ENCODE measurements at regions not wholly inside any gene's neighbourhood (a gene's known extent, or its start where the extent isn't known, plus 50 kb on each side); places are given as distances from the start of the nearest gene placed in this dataset.

DNA sequence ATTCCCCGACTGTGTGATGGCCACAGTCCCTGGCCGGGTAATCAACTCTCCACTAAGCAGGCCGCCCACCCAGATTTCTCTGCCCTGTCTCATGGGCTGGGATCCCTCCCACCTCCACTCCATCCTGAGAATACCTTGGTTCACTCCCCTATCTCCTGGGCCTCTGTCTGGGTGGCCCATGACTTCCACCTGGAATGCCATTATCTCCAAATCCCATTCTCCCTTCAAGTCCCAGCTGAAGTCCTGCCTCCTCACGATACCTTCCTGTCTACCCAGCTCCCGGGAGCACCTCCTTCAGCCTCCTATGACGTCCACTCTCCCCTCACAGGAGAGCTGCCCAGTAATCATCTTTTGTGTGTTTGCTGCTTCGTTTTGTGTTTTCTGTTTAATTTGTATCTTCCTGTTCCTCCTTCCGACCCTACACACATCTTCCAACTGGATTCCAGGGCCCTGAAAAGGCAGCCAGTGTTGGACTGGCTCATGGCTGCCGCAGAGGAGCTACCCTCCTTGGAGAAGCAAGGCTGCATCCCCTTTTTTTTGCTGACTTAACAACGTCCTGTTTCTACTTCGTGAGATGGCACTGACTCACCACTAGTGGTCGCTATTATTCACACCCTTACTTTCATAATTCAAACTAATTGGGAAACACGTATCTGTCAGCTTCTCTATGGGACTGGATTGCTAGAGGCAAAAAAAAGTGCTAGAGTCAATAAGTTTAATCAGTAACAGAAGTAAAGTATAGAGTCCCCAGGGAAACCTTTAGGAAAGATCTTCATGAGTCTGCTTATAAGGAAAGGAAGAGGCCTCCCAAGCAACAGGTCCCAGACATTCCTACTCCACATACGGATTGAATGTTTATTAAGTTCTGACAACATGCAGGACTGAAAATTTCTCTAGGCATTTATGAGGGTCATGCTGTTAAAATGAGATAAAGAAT is 171.9 kb upstream of the GATA6 start:
- DNase-seq, result no peak

DNA sequence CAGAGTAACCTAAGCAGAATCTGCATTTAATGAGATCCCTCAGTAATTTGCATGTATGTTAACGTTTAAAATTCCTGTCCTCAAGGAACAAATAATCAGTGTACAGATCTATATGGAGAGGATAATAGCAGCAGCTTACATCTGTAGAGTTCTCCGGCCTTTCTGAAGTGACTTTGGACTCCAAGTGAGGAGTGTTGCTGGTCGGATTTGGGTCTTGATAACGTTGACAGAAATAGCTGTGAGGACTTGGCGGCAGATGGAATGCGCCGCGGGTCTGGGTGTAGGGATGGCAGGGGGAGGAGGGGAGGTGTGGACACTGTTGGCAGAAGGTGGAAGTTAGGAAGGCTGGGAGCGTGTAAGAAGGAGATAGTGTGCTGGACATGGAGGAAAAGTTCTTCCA is 170.9 kb upstream of the GATA6 start:
- no peak for DNase-seq

DNA sequence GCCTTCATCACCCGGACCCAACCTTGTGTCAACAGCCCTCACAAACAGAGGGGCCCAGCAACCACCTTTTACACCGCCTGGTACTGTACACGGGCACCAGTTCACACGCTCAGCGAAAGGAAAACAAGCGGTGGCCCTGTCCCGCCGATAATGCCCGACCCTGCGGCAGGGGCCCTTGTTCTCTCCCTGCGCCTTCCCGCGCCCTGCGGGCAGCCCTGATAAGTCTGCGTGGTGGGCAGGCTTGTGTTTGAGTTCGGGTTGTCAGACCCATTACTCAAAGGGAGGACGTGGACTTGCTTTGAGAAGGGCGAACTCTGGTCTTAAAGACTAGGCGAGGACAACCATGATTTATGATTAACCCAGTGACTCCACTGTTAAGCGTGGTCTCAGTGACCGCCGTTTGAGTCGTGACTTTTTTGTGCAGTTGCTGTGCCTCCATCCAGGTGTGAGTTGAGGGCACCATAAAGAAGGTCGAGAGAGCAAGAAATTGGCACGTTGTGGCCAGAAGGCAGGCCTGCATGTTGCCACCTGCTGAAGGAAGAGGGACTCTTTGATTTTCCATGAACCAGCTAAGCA is 167.4 kb upstream of the GATA6 start:
- DNase-seq, result no peak

DNA sequence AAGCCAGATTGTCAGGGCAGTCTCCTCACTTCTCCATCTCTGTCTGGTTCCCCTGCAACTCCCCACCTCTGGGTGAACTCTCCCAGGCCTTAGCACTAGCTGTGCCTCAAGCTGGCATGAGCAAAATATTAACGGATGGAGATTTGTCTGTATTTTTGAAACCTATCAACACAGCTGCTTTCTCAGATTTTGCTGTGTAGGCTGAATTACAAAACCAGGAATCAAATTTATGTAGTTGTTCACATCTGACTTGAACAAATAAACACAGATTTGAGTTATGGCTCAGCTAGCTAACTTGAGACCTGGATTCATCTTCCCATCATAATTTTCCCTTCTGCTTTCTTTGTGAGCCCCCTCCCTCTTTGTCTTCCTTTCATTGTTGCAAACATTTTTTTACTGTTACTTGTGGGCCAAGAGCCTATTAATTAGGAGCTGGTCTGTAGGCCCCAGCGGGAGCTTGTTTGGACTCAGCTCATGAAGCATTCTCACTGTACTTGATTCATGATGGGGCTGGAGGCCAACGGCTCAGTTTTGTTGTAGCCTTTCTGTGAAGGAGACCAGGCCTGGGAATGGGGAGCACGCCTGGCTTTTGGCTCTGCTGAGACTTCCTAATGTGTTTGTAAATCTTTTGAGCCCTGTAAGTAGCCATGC is 164.1 kb upstream of the GATA6 start:
- DNase-seq, result no peak

DNA sequence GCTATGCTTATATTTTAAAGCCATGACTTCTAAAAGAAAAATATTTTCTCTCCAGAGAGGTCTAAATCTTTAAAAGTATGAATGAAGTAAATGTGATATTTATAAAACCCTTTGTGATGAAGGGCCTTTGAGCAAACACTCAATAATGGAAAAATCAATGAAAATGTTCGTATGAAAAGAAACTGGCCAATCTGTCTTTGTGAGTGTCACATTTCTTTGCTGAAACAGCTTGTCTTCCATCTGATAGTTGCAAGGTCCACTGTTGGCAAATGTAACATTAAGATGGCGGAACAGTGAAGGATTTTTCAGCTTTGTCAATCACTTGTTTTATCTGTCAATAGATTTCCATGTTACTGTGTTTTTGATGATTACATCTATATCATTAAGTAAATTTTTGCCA is 162.9 kb upstream of the GATA6 start:
- no peak for DNase-seq

DNA sequence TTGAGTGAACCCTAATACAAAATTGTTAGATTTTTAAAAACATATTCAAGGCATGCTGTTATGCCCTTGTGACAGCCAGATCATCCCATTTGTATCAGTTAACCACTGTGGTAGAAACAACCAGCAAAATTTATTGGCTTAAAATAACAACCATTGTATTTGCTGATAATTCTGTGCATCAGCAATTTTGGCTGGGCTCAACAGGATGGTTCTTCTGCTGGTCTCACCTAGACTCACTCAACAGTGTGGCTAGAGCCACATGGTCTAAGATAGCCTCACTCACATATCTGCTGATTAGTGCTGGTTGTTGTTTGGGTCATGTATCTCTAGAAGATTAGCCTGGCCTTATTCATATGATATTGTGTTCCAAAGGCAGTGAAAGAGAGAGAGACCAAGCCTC is 160.1 kb upstream of the GATA6 start:
- no peak for DNase-seq

DNA sequence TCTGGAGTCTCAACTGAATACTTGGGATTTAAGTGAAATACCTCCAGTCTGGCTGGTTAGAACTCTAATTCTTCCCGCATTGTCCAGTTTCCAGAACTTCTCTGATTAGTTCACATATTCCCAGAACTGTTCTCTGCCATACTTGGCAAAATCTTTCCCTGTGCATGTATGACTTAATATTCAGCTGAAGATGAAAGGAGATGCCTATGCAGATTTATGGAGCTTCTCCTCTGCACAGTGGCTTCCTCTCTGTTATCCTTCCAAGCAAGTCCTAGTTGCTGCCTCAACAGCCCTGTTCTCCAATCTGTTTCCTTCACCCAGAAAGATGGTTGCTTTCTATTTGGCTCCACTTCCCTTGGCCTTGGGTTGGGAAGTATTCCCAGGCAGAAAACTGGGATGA is 155.4 kb upstream of the GATA6 start:
- DNase-seq, result no peak

DNA sequence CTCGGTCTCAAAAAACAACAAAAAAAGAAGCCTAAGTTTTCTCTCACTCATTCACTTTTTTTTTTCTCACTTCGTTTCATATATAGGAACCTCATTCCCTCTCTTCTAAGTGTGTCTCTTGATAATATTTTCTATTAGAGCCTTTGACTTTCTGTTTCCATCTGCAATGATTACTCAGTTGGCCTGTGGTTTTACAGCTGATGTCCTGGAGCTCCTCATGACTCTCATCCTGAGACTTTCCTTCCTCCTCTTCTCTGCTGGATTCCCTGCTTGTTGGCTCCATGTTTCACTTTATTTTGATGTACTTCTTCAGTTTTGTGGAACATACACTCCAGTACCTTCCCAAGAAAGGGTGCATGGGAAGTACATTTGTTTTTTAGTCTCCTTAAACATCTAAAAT is 154.2 kb upstream of the GATA6 start:
- DNase-seq, result no peak

DNA sequence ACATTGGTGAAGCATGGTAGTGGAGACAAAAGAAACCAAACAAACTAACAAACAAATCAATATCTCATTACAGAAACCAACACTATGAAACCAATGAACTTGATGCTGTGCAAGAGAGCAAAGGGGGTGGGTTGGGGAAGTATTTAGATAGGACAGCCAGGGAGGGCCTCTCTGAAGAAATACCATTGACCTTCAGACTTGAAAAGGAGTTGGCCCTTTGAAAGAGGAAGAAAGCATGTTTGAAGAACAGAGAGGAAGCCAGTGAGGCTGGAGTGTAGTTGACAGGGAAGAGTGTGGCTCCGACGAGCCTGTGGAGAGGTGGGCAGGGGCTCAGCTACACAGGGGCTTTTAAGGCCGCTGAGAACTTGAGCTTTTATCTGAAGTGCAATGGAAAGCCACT is 151.0 kb upstream of the GATA6 start:
- DNase-seq, result no peak

DNA sequence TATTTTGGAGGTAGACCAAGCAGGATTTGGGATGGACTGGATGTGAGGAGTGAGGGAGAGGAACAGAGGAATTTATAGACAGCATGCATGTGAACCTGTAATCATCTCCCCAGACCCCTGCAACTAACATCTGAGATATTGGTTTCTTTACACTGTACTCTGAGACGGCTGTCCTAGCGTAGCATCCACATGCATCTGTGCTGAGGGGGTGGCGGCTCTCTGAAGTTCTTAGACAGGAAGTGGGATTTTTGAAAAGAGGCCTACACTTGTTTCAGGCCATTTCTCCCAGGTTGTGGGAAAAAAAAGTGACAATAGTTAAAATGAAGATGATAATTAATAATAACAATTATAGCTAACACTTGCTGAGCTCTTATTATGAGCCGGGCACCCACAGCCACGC is 150.2 kb upstream of the GATA6 start:
- DNase-seq, result no peak

DNA sequence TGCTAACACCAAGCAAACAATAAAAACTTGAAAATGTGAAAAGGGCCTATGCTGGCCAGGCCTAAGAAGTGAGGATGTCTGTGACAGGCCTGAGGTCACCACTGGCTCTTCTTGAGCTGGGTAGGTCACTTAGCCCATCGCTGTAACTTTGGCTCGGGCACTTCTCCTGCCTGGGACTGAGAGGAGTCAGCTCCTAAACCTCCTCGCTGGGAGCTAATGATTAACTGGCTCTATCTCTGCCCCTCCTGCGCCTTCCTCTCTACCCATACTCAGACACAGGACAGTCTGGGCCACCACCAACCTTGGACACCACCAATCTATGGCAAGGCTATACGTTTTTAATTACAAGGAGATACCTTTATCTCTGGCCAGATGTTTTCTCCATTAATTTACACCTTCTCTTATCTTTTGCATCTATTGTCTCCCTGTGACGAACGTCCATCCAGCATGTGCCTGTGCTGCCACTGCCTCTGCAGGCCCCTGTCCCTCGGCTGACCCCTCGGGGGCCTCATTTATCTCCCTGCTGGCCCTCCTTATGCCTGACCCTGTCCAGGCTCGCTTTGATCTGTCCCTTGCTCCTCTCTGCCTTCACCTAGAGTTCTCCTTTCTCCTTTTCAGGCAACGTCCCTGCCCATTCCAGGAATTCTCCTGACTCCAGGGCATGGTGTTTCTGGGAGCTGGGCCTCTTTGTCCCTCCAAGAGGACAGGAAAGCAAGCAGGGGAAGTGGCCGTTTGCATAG is 149.1 kb upstream of the GATA6 start:
- DNase-seq, result no peak

DNA sequence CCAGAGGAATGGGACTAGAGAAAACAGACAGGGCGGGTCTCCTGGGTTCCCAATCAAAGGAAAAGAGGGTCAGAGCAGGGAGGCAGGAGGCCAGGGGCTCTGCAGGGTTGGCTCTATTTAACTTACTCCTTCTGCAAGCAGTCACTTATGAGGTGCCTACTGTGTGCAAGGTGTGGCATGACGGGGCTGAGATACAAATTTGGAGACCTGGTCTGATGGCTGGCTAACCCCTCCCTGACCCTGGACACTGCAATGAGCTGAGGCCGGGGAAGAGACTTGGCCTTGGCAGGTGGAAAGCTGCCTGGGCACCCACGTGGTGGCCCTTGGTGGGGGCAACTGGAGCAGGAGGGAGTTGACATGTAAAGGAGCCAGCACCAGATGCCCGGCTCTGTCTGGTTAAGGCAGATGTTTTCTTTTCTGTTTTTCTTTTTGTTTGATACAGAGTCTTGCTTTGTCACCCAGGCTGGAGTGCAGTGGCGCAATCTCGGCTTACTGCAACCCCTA is 148.5 kb upstream of the GATA6 start:
- no peak for DNase-seq

DNA sequence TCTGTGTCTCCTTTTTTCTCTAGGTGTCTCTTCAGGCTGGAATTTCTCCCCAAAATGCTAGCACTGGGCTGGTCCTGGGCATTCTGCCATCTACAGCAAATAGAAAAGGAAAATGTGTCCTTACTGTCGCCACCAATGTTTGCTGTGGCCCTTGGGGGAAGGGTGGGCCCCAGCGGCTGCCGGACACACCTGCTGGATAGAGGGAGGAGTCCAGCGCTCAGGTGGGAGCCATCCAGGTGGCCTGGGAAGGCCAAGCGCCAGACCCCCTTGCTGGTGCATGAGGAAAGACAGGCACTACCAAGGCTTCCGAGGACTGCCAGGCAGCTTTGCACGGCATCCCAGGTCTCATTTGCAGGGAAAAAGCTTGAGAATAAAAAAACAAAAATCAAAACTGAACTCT is 147.7 kb upstream of the GATA6 start:
- DNase-seq, result no peak

DNA sequence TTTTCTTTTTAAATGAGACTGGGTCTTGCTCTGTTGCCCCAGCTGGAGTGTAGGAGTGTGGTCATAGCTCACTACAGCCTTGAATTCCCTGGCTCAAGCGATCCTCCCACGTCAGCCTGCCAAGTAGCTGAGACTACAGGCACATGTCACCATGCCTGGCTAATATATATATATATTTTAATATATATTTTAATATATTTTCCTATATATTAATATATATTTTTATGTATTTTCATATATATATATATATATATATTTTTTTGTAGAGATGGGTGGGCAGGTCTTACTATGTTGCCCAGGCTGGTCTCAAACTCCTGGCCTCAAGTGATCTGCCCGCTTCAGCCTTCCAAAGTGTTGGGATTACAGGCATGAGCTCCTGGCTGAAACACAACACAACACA is 144.5 kb upstream of the GATA6 start:
- DNase-seq, result no peak

DNA sequence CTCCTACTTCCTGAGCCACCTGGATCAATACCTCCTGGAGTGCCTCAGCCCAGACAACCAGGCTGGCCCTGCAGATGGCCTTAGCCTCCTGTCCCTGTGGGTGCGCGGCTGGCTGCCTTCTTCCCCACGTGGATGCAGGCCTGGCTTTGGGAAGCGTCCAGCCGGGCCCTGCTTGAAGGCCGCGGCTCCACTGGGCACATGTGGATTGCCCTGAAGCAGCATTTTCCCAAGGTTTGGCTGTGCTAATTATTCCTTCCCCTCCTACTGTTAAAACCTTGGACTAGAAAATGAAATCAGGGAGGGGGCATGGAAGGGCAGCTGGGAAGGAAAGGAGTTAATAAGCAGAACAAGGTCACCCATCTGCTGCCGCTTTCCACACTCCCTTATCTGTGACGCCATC is 143.0 kb upstream of the GATA6 start:
- no peak for DNase-seq

DNA sequence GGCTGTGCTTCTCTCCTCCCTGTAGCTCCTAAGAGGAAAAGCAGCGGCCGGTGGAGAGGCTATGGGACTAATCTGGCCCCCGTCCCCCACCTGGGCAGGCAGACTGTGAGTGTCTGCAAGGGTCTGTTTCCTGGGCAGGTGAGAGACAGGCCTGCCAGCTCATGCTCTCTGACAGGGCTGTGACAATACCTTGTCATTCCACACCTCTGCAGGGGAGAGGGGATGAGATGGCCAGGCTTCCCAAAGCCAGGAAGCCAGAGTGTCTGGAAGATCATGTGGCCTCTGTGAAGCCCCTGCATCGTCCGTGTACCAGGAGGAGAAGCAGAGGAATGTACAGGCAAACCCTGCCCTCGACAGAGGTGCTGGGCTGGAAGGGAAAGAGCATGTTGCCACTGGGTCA is 142.5 kb upstream of the GATA6 start:
- no peak for DNase-seq

DNA sequence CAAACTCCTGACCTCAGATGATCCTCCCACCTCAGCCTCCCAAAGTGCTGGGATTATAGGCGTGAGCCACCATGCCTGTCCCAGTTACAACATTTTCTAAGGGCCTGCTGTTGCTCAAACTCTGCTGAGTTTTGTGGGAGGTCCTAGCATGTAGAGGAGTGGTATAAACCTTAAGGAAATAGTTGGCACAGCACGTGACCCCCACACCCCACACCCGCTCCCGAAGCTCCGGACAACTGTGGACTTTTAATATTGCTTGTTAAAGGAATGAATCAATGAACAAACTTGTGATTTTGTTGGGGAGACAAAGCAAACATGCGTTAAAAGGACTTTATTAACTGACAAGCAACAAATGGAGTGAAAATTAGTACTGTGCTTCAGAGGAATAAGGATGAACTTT is 137.8 kb upstream of the GATA6 start:
- DNase-seq, result no peak

DNA sequence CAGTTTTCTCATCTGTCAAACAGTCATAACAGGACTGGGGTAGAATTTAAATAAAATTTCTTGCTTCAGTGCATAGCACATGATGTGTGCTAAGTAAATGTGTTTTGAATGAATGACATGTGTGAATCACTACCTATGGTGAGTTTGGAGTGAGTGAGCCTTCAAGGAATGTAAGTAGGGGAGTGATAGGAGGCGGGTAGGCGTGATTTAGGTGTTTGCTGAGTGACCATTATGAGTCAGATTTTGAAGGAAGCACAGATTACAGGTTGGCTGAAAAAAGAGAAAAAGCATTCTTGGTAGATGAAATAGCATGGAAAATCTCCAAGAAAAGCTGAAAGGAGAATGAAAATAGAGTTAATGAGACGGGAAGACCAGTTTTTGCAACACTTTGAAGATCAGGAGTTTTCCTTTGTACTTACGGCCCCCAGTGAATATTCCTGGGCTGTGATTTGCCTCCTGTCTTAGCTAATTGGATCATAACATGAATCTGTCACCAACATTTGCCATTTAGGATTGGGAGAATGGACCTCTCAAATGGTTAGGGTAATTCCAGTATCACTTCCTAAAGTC is 136.9 kb upstream of the GATA6 start:
- DNase-seq, result no peak

DNA sequence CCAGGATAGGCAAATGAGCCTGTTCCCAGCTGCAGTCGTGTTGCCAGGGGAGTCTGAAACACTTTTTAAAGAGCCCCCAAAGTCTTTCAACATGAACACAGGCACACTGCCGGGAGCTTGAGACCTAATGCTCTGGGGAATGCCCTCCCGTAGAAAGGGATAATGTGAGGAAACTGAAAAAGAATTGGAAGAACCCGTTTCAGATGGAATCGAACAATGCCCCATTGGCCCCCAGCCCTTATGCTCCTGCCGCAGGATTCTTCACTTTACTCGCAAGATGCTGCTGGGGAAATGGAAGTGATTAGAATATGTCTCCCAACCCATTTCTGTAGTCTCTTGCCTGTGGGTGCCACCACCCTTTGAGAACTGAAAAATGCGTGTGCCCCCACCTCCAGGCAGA is 136.3 kb upstream of the GATA6 start:
- DNase-seq, result no peak

DNA sequence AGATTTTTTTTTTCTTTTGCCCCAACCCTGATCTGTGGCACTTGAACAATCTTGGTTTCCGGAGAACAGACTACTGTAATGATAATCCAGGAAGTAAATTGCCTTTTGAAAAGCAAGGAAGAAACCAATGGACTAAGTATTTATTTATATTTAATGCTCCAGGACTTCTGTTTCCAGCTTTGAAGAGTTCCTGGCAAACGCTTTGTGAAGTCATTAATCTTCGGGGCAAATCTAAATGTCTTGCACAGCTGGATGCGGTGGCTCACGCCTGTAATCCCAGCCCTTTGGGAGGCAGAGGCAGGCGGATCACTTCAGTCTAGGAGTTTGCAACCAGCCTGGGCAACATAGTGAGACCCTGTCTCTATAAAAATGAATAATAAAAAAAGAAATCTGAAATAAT is 135.1 kb upstream of the GATA6 start:
- DNase-seq, result no peak

DNA sequence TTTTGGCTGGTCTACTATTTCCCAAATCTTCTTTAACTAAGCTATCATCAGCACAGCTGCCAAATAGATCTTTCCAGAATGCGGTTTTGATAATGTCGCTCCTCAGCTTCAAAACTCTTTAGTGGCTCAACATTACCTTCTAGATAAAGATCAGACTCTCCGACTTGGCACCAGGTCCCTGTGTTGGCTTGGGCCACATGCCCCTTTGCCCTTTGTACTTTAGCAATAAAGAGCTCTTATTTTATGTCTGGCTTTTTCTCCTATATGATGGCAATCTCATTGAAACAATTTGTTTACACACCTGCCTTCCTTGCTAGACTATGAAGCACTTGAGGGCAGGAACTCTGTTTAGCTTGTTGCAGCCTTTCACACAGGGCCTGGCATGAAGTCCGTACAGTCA is 128.9 kb upstream of the GATA6 start:
- DNase-seq, result no peak

DNA sequence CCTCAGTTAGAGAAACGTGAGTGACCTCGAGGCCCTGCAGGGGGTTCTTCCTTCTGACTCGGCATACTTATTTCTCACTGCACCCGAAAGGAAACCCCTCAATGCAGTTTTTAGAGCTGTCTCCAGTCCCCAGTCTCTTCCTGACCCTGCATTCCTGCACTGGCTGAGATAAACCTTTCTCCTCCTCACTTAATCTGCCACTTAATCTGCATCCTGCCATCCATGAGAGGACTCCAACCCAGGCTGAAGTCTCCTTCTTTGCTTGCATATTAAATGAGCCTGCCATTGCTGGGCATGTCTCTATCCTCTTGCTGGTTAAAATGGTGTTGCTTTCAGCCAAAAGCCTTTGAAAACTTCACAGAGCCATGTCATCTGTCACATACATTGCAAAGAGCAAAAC is 125.6 kb upstream of the GATA6 start:
- no peak for DNase-seq
